ENCODE measurements at regions not wholly inside any gene's neighbourhood (a gene's known extent, or its start where the extent isn't known, plus 50 kb on each side); places are given as distances from the start of the nearest gene placed in this dataset.

GRCh38 chr3:74850381-74850780 is 235.9 kb upstream of the CNTN3 start:
- in situ Hi-C loops (cut with HindIII; ENCODE audit: low pct_unique_long_range_greater_than_20kb, low sequenced_read_pairs), result no loop called here

DNA sequence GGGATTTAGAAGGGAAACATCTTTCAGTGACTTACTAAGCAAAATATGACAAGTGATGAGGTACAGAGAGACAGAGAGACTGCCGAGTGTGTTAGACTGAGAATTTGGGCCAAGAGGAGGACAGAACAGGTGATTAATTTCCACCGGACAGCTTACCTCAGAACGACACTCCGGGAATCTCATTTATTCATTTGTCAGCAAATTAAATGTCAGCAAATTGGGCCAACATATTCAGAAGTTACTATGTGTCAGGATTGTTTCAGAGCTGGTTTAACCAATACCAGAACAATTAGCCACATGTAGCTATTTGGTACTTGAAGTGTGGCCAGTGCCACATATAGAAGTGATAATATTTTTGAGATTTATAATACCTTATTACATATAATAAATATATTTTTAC is 232.6 kb upstream of the CNTN3 start:
- TF ChIP-seq, protein P1, sequence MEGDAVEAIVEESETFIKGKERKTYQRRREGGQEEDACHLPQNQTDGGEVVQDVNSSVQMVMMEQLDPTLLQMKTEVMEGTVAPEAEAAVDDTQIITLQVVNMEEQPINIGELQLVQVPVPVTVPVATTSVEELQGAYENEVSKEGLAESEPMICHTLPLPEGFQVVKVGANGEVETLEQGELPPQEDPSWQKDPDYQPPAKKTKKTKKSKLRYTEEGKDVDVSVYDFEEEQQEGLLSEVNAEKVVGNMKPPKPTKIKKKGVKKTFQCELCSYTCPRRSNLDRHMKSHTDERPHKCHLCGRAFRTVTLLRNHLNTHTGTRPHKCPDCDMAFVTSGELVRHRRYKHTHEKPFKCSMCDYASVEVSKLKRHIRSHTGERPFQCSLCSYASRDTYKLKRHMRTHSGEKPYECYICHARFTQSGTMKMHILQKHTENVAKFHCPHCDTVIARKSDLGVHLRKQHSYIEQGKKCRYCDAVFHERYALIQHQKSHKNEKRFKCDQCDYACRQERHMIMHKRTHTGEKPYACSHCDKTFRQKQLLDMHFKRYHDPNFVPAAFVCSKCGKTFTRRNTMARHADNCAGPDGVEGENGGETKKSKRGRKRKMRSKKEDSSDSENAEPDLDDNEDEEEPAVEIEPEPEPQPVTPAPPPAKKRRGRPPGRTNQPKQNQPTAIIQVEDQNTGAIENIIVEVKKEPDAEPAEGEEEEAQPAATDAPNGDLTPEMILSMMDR (IDR thresholded peaks at IDR 0.05), result no peak
- TF ChIP-seq SIN3A (IDR thresholded peaks at IDR 0.05; ENCODE audit: borderline replicate concordance, insufficient read depth, low read depth, low read length) (no peak), TCF7L2 (IDR thresholded peaks at IDR 0.05; ENCODE audit: low read depth, low read length) (no peak), POLR2AphosphoS5 (IDR thresholded peaks at IDR 0.05; ENCODE audit: low read depth, low read length) (no peak)
- TF ChIP-seq, protein P2, sequence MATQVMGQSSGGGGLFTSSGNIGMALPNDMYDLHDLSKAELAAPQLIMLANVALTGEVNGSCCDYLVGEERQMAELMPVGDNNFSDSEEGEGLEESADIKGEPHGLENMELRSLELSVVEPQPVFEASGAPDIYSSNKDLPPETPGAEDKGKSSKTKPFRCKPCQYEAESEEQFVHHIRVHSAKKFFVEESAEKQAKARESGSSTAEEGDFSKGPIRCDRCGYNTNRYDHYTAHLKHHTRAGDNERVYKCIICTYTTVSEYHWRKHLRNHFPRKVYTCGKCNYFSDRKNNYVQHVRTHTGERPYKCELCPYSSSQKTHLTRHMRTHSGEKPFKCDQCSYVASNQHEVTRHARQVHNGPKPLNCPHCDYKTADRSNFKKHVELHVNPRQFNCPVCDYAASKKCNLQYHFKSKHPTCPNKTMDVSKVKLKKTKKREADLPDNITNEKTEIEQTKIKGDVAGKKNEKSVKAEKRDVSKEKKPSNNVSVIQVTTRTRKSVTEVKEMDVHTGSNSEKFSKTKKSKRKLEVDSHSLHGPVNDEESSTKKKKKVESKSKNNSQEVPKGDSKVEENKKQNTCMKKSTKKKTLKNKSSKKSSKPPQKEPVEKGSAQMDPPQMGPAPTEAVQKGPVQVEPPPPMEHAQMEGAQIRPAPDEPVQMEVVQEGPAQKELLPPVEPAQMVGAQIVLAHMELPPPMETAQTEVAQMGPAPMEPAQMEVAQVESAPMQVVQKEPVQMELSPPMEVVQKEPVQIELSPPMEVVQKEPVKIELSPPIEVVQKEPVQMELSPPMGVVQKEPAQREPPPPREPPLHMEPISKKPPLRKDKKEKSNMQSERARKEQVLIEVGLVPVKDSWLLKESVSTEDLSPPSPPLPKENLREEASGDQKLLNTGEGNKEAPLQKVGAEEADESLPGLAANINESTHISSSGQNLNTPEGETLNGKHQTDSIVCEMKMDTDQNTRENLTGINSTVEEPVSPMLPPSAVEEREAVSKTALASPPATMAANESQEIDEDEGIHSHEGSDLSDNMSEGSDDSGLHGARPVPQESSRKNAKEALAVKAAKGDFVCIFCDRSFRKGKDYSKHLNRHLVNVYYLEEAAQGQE (IDR thresholded peaks at IDR 0.05; ENCODE audit: insufficient read depth in 1 of 2, low read depth in 2 of 2, low read length in 1 of 2), result no peak
- H3K27ac ChIP-seq (ENCODE audit: low read length), result no peak overlapping the region

More at GRCh38 chr3:74850381-74850780, 235.9 kb upstream of the CNTN3 start:
- Histone ChIP-seq H3K27ac (ENCODE audit: low read length) (no peak overlapping the region), H3K4me1 (ENCODE audit: control insufficient read depth, insufficient read depth, low read length) (no peaks in the 10 kb centered on the region), H3K36me3 (ENCODE audit: control insufficient read depth, insufficient read depth, low read length) (no peaks in the 10 kb centered on the region), H3K4me3 (ENCODE audit: low read depth in 2 of 2, low read length in 2 of 2) (no peak overlapping the region), H3K27me3 (ENCODE audit: control insufficient read depth, insufficient read depth, low read length) (no peaks in the 10 kb centered on the region), H3K9me3 (ENCODE audit: control insufficient read depth, insufficient read depth, low read depth, low read length) (no peaks in the 10 kb centered on the region)
- ChIA-PET POLR2A (no interaction called here), CTCF (no interaction called here)
- ATAC-seq (no peak), DNase-seq (ENCODE audit: low read depth, low spot score) (no peak)
- BruUV-seq (replicated peaks), result no TSS peak
- intact Hi-C loops (cut with micrococcal nuclease; ENCODE audit: unreplicated experiment), result no loop called here
- TF ChIP-seq TCF7L2 (IDR thresholded peaks at IDR 0.05; ENCODE audit: low read depth, low read length), result no peak
- TF ChIP-seq SIN3A (IDR thresholded peaks at IDR 0.05; ENCODE audit: borderline replicate concordance, insufficient read depth, low read depth, low read length), result no peak

GRCh38 chr3:74845081-74845480 is 230.6 kb upstream of the CNTN3 start:
- Histone ChIP-seq H3K27ac (ENCODE audit: low read length) (no peak overlapping the region), H3K4me1 (ENCODE audit: control insufficient read depth, insufficient read depth, low read length) (no peaks in the 10 kb centered on the region), H3K27me3 (ENCODE audit: control insufficient read depth, insufficient read depth, low read length) (no peaks in the 10 kb centered on the region), H3K9me3 (ENCODE audit: control insufficient read depth, insufficient read depth, low read depth, low read length) (no peaks in the 10 kb centered on the region), H3K36me3 (ENCODE audit: control insufficient read depth, insufficient read depth, low read length) (no peaks in the 10 kb centered on the region), H3K4me3 (ENCODE audit: low read depth in 2 of 2, low read length in 2 of 2) (no peak overlapping the region)
- in situ Hi-C loops (cut with HindIII; ENCODE audit: low pct_unique_long_range_greater_than_20kb, low sequenced_read_pairs), result no loop called here
- intact Hi-C loops (cut with micrococcal nuclease; ENCODE audit: unreplicated experiment), result no loop called here
- TF ChIP-seq SIN3A (IDR thresholded peaks at IDR 0.05; ENCODE audit: borderline replicate concordance, insufficient read depth, low read depth, low read length) (no peak), POLR2AphosphoS5 (IDR thresholded peaks at IDR 0.05; ENCODE audit: low read depth, low read length) (no peak), TCF7L2 (IDR thresholded peaks at IDR 0.05; ENCODE audit: low read depth, low read length) (no peak)
- TF ChIP-seq, protein P1 (IDR thresholded peaks at IDR 0.05), result no peak
- TF ChIP-seq, protein P2 (IDR thresholded peaks at IDR 0.05; ENCODE audit: insufficient read depth in 1 of 2, low read depth in 2 of 2, low read length in 1 of 2), result no peak
- ChIA-PET POLR2A (no interaction called here), CTCF (no interaction called here)
- BruUV-seq (replicated peaks), result no TSS peak
- no peak for ATAC-seq
- no peak for DNase-seq (ENCODE audit: low read depth, low spot score)

More for the DNA sequence above, 232.6 kb upstream of the CNTN3 start:
- Histone ChIP-seq H3K27me3 (ENCODE audit: control insufficient read depth, insufficient read depth, low read length) (no peaks in the 10 kb centered on the region), H3K36me3 (ENCODE audit: control insufficient read depth, insufficient read depth, low read length) (no peaks in the 10 kb centered on the region), H3K4me3 (ENCODE audit: low read depth in 2 of 2, low read length in 2 of 2) (no peak overlapping the region), H3K4me1 (ENCODE audit: control insufficient read depth, insufficient read depth, low read length) (no peaks in the 10 kb centered on the region), H3K9me3 (ENCODE audit: control insufficient read depth, insufficient read depth, low read depth, low read length) (no peaks in the 10 kb centered on the region)
- DNase-seq (ENCODE audit: low read depth, low spot score), result no peak
- CTCF ChIA-PET, result no interaction called here
- no TSS peak for BruUV-seq (replicated peaks)
- POLR2A ChIA-PET, result no interaction called here
- no peak for ATAC-seq
- in situ Hi-C loops (cut with HindIII; ENCODE audit: low pct_unique_long_range_greater_than_20kb, low sequenced_read_pairs), result no loop called here
- intact Hi-C loops (cut with micrococcal nuclease; ENCODE audit: unreplicated experiment), result no loop called here

Measured in Panc1 (cell line).